SK-N-SH (cell line): ENCODE measurements at regions not wholly inside any gene's neighbourhood (a gene's known extent, or its start where the extent isn't known, plus 50 kb on each side); places are given as distances from the start of the nearest gene placed in this dataset.

Experiments used
- CTCF ChIA-PET: fragments of 300-600, 350-600 bp; formaldehyde crosslinking; extraction: SDS; loops from one replicate; lab custom pipeline; 2021; lab: Yijun Ruan, JAX
- POLR2A ChIA-PET: fragments of 350-600 bp; sonication (Branson Sonifier 250); formaldehyde crosslinking; extraction: SDS; loops from one replicate; lab custom pipeline; 2020; ENCODE audit warnings: antibody characterized with exemption, inconsistent platforms; lab: Yijun Ruan, JAX
- DNase-seq: peaks from one replicate; pipeline ENCODE4 v3.0.0; 2012
- H2AFZ ChIP-seq: fragments of 200-600 bp; sonication (generic); 2 replicates; pipeline ENCODE4 v1.8.1; 2016; ENCODE audit warnings: antibody characterized with exemption, mild to moderate bottlenecking, low read depth
- H3F3A ChIP-seq: fragments of 200-600 bp; sonication (generic); replicated peaks from 2 replicates; pipeline ENCODE3; 2016; ENCODE audit warnings: antibody characterized with exemption, mild to moderate bottlenecking; ENCODE audit not compliant: insufficient read depth
- H3K27ac ChIP-seq, 2 experiments: fragments of 200-500 bp in 1 of 2; fragments of 200-600 bp in 1 of 2; sonication (Bioruptor generic) in 1 of 2; sonication (generic), shearing (Covaris generic) in 1 of 2; 2 replicates each; pipeline versions ENCODE4 v1.5.1 to v1.6.1; 2014 to 2016; ENCODE audit warnings: low read depth in 2 of 2, inconsistent platforms in 1 of 2, low read length in 1 of 2, mild to moderate bottlenecking in 1 of 2, mixed read lengths in 1 of 2
- H3K27me3 ChIP-seq: fragments of 200-600 bp; sonication (generic), shearing (Covaris generic); 2 replicates; pipeline ENCODE4 v1.6.1; 2016; ENCODE audit warnings: mixed run types; ENCODE audit not compliant: insufficient read depth
- H3K36me3 ChIP-seq, 2 experiments: fragments of 200-500 bp in 1 of 2; fragments of 200-600 bp in 1 of 2; sonication (Bioruptor generic) in 1 of 2; sonication (generic) in 1 of 2; replicated peaks in 1 of 2; 2 replicates each; pipeline versions ENCODE3 to v1.5.1; 2014 to 2016; ENCODE audit warnings: low read length in 1 of 2, mild to moderate bottlenecking in 1 of 2; ENCODE audit not compliant: insufficient read depth in 2 of 2, control insufficient read depth in 1 of 2
- H3K4me1 ChIP-seq, 2 experiments: fragments of 200-500 bp in 1 of 2; fragments of 200-600 bp in 1 of 2; sonication (Bioruptor generic) in 1 of 2; sonication (generic), shearing (Covaris generic) in 1 of 2; 2 replicates each; pipeline versions ENCODE4 v1.5.1 to v1.6.1; 2014 to 2016; ENCODE audit warnings: low read depth in 1 of 2, low read length in 1 of 2, mixed run types in 1 of 2; ENCODE audit not compliant: insufficient read depth in 2 of 2, control insufficient read depth in 1 of 2
- H3K4me2 ChIP-seq: fragments of 200-600 bp; sonication (generic), shearing (Covaris generic); 2 replicates; pipeline ENCODE4 v1.6.1; 2017; ENCODE audit warnings: mixed run types
- H3K4me3 ChIP-seq, 2 experiments: fragments of 200-500 bp in 1 of 2; fragments of 200-600 bp in 1 of 2; sonication (Bioruptor generic) in 1 of 2; sonication (generic), shearing (Covaris generic) in 1 of 2; 2 replicates each; pipeline versions ENCODE4 v1.5.1 to v1.8.1; 2014 to 2016; ENCODE audit warnings: low read depth in 2 of 2, inconsistent platforms in 1 of 2, low read length in 1 of 2, mild to moderate bottlenecking in 1 of 2, mixed read lengths in 1 of 2, moderate library complexity in 1 of 2
- H3K79me2 ChIP-seq: fragments of 200-600 bp; sonication (generic); 2 replicates; pipeline ENCODE4 v1.8.1; 2017; ENCODE audit warnings: mild to moderate bottlenecking; ENCODE audit not compliant: insufficient read depth
- H3K9ac ChIP-seq: fragments of 200-600 bp; sonication (generic); 2 replicates; pipeline ENCODE4 v1.6.1; 2017; ENCODE audit warnings: mixed run types
- H3K9me2 ChIP-seq: fragments of 200-600 bp; sonication (generic); 2 replicates; pipeline ENCODE4 v1.6.1; 2017; ENCODE audit warnings: mixed run types
- H3K9me3 ChIP-seq: fragments of 200-600 bp; sonication (generic); 2 replicates; pipeline ENCODE4 v1.6.1; 2017; ENCODE audit warnings: mixed run types, mild to moderate bottlenecking, moderate library complexity
- H4K20me1 ChIP-seq: fragments of 200-600 bp; sonication (generic); 2 replicates; pipeline ENCODE4 v1.6.1; 2017; ENCODE audit warnings: mild to moderate bottlenecking, mixed run types; ENCODE audit not compliant: insufficient read depth
- CHD2 ChIP-seq: fragments of 150-350 bp; IDR thresholded peaks from 2 replicates; pipeline ENCODE4 v1.6.1; 2018; ENCODE audit warnings: low read length; ENCODE audit not compliant: partially characterized antibody
- ELF1 ChIP-seq: IDR thresholded peaks from 2 replicates; pipeline ENCODE4 v1.4.0; 2012
- FOXJ3 ChIP-seq: sonication (generic); formaldehyde crosslinking; IDR thresholded peaks from 2 replicates; pipeline ENCODE4 v1.5.1; 2020; ENCODE audit warnings: mild to moderate bottlenecking, missing genetic modification reagents
- JUND ChIP-seq: IDR thresholded peaks from 2 replicates; pipeline ENCODE4 v1.4.0; 2012
- NFIC ChIP-seq: IDR thresholded peaks from 2 replicates; pipeline ENCODE4 v1.4.0; 2012; ENCODE audit warnings: borderline replicate concordance
- NRF1 ChIP-seq: IDR thresholded peaks from 2 replicates; pipeline ENCODE4 v1.6.1; 2012; ENCODE audit warnings: low read depth, mild to moderate bottlenecking, low read length
- POLR2AphosphoS5 ChIP-seq: IDR thresholded peaks from 2 replicates; pipeline ENCODE4 v1.6.1; 2012; ENCODE audit warnings: low read depth, low read length
- RCOR1 ChIP-seq: fragments of 150-350 bp; IDR thresholded peaks from 2 replicates; pipeline ENCODE4 v1.6.1; 2017; ENCODE audit warnings: antibody characterized with exemption, low read length
- SIN3A ChIP-seq: IDR thresholded peaks from 2 replicates; pipeline ENCODE4 v1.6.1; 2012; ENCODE audit warnings: low read depth, mild to moderate bottlenecking, low read length, moderate library complexity, borderline replicate concordance
- TCF12 ChIP-seq: IDR thresholded peaks from 2 replicates; pipeline ENCODE4 v1.4.0; 2012
- YY1 ChIP-seq: IDR thresholded peaks from 2 replicates; pipeline ENCODE4 v1.4.0; 2012; ENCODE audit warnings: low read depth, mild to moderate bottlenecking
- whole genome bisulfite sequencing: methylation state at CpG from one replicate; pipeline ENCODE4 v1.1.6; 2017; ENCODE audit warnings: low lambda C conversion rate; 5-methylcytosine and 5-hydroxymethylcytosine counted together
- TF ChIP-seq, protein P1 (sequence below): fragments of 150-350 bp; IDR thresholded peaks from 2 replicates; pipeline ENCODE4 v1.6.1; 2016; ENCODE audit warnings: mild to moderate bottlenecking, low read depth, low read length
- TF ChIP-seq, protein P2 (sequence below): IDR thresholded peaks from 2 replicates; pipeline ENCODE4 v1.4.0; 2012; ENCODE audit warnings: low read depth, borderline replicate concordance
- TF ChIP-seq, protein P3 (sequence below): fragments of 200-600 bp; sonication (generic); IDR thresholded peaks from 2 replicates; pipeline ENCODE4 v1.6.1; 2017; ENCODE audit warnings: antibody characterized with exemption, mild to moderate bottlenecking, moderate library complexity
- TF ChIP-seq, protein P4 (sequence below): IDR thresholded peaks from 2 replicates; pipeline ENCODE4 v1.4.0; 2012; ENCODE audit warnings: low read depth

DNA sequence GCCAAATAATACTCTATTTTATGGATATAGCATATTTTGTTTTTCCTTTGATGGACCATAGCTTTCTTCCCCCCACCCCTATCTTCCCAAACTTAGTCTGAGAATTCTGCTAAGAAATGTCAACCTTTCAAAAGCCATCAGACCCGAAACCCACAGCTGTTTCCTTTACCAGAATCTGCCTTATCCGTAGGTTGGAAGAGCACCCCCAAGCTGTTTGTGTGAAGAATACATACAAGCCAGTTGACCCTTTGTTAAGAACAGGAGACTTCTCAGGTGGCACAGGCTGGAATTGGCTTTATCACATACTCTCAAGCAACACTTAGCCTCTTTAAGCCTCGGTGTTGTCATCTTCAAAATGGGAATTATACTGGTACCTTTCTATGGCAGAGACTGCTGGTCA, 135.1 kb downstream of the ACTR3 start:
- no peaks in the 10 kb centered on the region for H3K9me2 ChIP-seq
- TF ChIP-seq POLR2AphosphoS5 (no peak), TCF12 (no peak), SIN3A (no peak), JUND (no peak), FOXJ3 (CRISPR knock-in tag) (no peak), CHD2 (no peak), RCOR1 (no peak), NFIC (no peak), NRF1 (no peak)
- TF ChIP-seq, protein P1, sequence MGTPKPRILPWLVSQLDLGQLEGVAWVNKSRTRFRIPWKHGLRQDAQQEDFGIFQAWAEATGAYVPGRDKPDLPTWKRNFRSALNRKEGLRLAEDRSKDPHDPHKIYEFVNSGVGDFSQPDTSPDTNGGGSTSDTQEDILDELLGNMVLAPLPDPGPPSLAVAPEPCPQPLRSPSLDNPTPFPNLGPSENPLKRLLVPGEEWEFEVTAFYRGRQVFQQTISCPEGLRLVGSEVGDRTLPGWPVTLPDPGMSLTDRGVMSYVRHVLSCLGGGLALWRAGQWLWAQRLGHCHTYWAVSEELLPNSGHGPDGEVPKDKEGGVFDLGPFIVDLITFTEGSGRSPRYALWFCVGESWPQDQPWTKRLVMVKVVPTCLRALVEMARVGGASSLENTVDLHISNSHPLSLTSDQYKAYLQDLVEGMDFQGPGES = no peak
- TF ChIP-seq, protein P2, sequence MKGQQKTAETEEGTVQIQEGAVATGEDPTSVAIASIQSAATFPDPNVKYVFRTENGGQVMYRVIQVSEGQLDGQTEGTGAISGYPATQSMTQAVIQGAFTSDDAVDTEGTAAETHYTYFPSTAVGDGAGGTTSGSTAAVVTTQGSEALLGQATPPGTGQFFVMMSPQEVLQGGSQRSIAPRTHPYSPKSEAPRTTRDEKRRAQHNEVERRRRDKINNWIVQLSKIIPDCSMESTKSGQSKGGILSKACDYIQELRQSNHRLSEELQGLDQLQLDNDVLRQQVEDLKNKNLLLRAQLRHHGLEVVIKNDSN = no peak
- TF ChIP-seq, protein P3, sequence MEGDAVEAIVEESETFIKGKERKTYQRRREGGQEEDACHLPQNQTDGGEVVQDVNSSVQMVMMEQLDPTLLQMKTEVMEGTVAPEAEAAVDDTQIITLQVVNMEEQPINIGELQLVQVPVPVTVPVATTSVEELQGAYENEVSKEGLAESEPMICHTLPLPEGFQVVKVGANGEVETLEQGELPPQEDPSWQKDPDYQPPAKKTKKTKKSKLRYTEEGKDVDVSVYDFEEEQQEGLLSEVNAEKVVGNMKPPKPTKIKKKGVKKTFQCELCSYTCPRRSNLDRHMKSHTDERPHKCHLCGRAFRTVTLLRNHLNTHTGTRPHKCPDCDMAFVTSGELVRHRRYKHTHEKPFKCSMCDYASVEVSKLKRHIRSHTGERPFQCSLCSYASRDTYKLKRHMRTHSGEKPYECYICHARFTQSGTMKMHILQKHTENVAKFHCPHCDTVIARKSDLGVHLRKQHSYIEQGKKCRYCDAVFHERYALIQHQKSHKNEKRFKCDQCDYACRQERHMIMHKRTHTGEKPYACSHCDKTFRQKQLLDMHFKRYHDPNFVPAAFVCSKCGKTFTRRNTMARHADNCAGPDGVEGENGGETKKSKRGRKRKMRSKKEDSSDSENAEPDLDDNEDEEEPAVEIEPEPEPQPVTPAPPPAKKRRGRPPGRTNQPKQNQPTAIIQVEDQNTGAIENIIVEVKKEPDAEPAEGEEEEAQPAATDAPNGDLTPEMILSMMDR = no peak
- TF ChIP-seq, all 33 proteins: peak for 0
- Histone ChIP-seq H3K4me3 (no peak overlapping the region), H3K9me3 (no peaks in the 10 kb centered on the region), H3K36me3 (no peaks in the 10 kb centered on the region), H3F3A (no peaks in the 10 kb centered on the region), H3K4me2 (no peak overlapping the region), H3K9ac (no peak overlapping the region), H3K4me1 (no peaks in the 10 kb centered on the region), H3K27ac (no peak overlapping the region), H2AFZ (no peak overlapping the region), H4K20me1 (no peaks in the 10 kb centered on the region), H3K27me3 (no peaks in the 10 kb centered on the region), H3K79me2 (no peaks in the 10 kb centered on the region)
- POLR2A ChIA-PET = no interaction called here
- 4% methylated on average over 3 of the region's 3 CpGs for WGBS
- CTCF ChIA-PET = no interaction called here
- no peak for DNase-seq

DNA sequence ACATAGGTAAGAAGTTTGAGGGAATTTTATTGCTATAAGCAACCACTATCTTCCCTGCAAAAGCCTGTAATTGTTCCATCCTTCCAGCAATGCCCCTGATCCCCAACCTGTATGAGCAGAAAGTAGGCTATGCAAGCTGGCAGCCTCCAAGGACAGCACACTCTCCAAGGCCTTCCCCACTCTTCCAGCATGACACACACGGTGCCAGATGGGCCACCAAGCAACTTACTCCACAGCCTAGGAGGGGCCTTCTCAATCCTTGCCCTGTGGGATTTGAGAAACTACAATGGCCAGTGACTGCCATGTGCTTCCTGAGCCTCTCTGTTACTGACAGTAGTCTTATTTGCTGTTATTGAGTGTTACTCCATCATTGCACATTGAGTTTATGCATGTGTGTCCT, 137.5 kb downstream of the ACTR3 start:
- no peak for DNase-seq
- H3K4me3 ChIP-seq = no peak overlapping the region
- H3K27ac ChIP-seq = no peak overlapping the region
- WGBS = 0% methylated on average over 1 of the region's 1 CpG
- H3K4me2 ChIP-seq = no peak overlapping the region
- H3K36me3 ChIP-seq = no peaks in the 10 kb centered on the region
- no peaks in the 10 kb centered on the region for H4K20me1 ChIP-seq
- H3K9me3 ChIP-seq = no peaks in the 10 kb centered on the region
- no peaks in the 10 kb centered on the region for H3K79me2 ChIP-seq
- no peaks in the 10 kb centered on the region for H3K9me2 ChIP-seq
- no peak overlapping the region for H3K9ac ChIP-seq
- H2AFZ ChIP-seq = no peak overlapping the region
- ChIA-PET CTCF (no interaction called here), POLR2A (no interaction called here)
- no peaks in the 10 kb centered on the region for H3F3A ChIP-seq
- peaks cover 2% of the 10 kb centered on the region; the same call in 1 of the 2 replicates for H3K27me3 ChIP-seq
- no peaks in the 10 kb centered on the region for H3K4me1 ChIP-seq
- no peak for TF ChIP-seq ELF1
- no peak for TF ChIP-seq YY1
- TF ChIP-seq TCF12 = no peak
- TF ChIP-seq, protein P4, sequence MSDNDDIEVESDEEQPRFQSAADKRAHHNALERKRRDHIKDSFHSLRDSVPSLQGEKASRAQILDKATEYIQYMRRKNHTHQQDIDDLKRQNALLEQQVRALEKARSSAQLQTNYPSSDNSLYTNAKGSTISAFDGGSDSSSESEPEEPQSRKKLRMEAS = no peak
